OCI-LY3 (cell line): ENCODE measurements at regions not wholly inside any gene's neighbourhood (a gene's known extent, or its start where the extent isn't known, plus 50 kb on each side); places are given as distances from the start of the nearest gene placed in this dataset.

Experiments
- H2AFZ ChIP-seq: fragments of 200-600, 300-600 bp; shearing (Covaris generic); 2 replicates; pipeline ENCODE4 v1.6.0; 2014; ENCODE audit warnings: antibody characterized with exemption, low read depth, low read length
- H3K27ac ChIP-seq: fragments of 200-600, 300-600 bp; sonication (generic); 2 replicates; pipeline ENCODE4 v1.5.1; 2014; ENCODE audit warnings: mild to moderate bottlenecking, low read length, moderate library complexity, mixed read lengths
- H3K27me3 ChIP-seq: fragments of 200-600, 300-600 bp; sonication (generic); 2 replicates; pipeline ENCODE4 v1.6.1; 2014; ENCODE audit warnings: low read depth, low read length, mixed read lengths
- H3K36me3 ChIP-seq: fragments of 200-600, 300-600 bp; sonication (generic); replicated peaks from 2 replicates; pipeline ENCODE3; 2014; ENCODE audit warnings: low read depth, low read length, mixed read lengths
- H3K4me1 ChIP-seq: fragments of 300-600, 200-600 bp; sonication (generic); 2 replicates; pipeline ENCODE4 v1.6.1; 2014; ENCODE audit warnings: low read length, mixed read lengths
- H3K4me2 ChIP-seq: fragments of 200-600, 300-600 bp; sonication (generic); 2 replicates; pipeline ENCODE4 v1.6.1; 2014; ENCODE audit warnings: low read length, mixed read lengths
- H3K4me3 ChIP-seq: fragments of 300-600, 200-600 bp; sonication (generic); 2 replicates; pipeline ENCODE4 v1.5.1; 2014; ENCODE audit warnings: antibody characterized with exemption, mild to moderate bottlenecking, low read length, moderate library complexity
- H3K79me2 ChIP-seq: fragments of 300-600, 200-600 bp; shearing (Covaris generic); 2 replicates; pipeline ENCODE4 v1.6.1; 2014; ENCODE audit warnings: mild to moderate bottlenecking, low read length, mixed read lengths
- H3K9ac ChIP-seq: fragments of 300-600, 200-600 bp; shearing (Covaris generic); 2 replicates; pipeline ENCODE4 v1.6.0; 2014; ENCODE audit warnings: mild to moderate bottlenecking, low read length, moderate library complexity
- H3K9me3 ChIP-seq: fragments of 200-600, 300-600 bp; shearing (Covaris generic); 2 replicates; pipeline ENCODE4 v1.6.1; 2014; ENCODE audit warnings: low read length, mixed read lengths; ENCODE audit not compliant: insufficient read depth
- H4K20me1 ChIP-seq: fragments of 200-600, 300-600 bp; sonication (generic); 2 replicates; pipeline ENCODE4 v1.6.1; 2016; ENCODE audit warnings: low read length, mixed read lengths; ENCODE audit not compliant: insufficient read depth
- EZH2phosphoT487 ChIP-seq: fragments of 200-600 bp; shearing (Covaris generic); IDR thresholded peaks from 2 replicates; pipeline ENCODE4 v1.6.1; 2018; ENCODE audit warnings: antibody characterized with exemption, mixed run types, low read depth
- TF ChIP-seq, protein P1 (sequence below): fragments of 200-600, 300-600 bp; sonication (generic); IDR thresholded peaks from 2 replicates; pipeline ENCODE4 v1.5.1; 2014; ENCODE audit warnings: antibody characterized with exemption, low read length, low read depth

DNA sequence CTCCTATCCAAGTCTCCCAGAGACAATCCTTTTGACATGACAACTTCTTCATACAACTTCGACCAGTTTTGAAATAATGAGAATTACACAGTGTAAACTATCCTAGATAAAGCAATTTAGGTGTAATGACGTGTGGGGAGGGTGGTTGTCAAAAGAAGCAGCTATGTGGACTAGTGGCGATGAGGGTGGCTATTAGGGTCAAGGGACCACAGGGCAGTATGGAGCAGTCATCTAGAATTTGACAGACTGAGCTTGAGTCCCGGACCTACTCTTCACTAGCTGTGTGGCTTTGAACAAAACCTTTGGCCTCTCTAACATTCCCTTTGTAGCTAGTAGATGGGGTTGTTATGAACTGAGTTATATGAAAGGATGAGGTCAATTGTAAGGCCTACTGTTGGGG lies 247.1 kb downstream of the HAPSTR1 start:
- no peaks in the 10 kb centered on the region for H3K79me2 ChIP-seq
- no peaks in the 10 kb centered on the region for H3K36me3 ChIP-seq
- H3K4me3 ChIP-seq: no peak overlapping the region
- TF ChIP-seq, protein P1, sequence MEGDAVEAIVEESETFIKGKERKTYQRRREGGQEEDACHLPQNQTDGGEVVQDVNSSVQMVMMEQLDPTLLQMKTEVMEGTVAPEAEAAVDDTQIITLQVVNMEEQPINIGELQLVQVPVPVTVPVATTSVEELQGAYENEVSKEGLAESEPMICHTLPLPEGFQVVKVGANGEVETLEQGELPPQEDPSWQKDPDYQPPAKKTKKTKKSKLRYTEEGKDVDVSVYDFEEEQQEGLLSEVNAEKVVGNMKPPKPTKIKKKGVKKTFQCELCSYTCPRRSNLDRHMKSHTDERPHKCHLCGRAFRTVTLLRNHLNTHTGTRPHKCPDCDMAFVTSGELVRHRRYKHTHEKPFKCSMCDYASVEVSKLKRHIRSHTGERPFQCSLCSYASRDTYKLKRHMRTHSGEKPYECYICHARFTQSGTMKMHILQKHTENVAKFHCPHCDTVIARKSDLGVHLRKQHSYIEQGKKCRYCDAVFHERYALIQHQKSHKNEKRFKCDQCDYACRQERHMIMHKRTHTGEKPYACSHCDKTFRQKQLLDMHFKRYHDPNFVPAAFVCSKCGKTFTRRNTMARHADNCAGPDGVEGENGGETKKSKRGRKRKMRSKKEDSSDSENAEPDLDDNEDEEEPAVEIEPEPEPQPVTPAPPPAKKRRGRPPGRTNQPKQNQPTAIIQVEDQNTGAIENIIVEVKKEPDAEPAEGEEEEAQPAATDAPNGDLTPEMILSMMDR: no peak
- no peaks in the 10 kb centered on the region for H4K20me1 ChIP-seq
- no peak overlapping the region for H3K9ac ChIP-seq
- H3K4me2 ChIP-seq: no peak overlapping the region
- no peak overlapping the region for H2AFZ ChIP-seq
- H3K27me3 ChIP-seq: peaks cover 15% of the 10 kb centered on the region; the same call in 1 of the 2 replicates
- no peaks in the 10 kb centered on the region for H3K4me1 ChIP-seq
- H3K9me3 ChIP-seq: no peaks in the 10 kb centered on the region
- H3K27ac ChIP-seq: no peak overlapping the region

DNA sequence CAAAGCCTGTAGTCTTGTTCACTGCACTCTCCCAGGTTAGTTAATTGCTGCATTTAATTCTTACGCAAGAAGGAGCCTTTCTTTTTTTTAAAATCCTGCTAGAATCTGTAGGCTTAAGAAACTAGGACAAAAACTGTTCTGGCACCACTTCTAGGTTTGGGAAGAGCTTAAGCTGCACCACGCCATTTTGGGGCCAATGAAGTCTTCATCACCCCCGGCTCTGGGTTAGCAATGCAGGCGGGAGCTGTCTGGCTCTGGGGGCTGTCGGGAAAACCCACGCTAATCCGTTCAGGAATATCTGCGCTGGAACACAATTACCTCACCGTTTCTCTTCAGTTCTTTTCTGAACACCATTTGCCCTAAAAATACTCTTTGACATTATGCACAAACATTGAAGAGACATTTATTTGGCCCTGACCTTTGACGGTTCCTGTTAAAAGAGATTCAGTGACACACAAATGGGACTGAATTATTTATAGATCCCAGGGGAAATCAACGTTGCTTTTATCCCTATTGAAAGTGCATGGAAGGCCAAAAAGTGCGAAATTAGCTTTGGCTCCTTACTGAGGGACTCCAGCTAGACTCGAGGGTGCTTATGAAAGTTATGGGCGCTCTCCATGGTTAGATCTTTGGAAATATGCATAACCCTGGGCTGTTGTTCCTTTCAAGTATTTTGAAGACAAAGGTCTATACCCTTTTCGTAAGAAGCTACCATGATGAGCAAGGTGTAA lies 249.2 kb downstream of the HAPSTR1 start:
- no peak overlapping the region for H3K4me2 ChIP-seq

DNA sequence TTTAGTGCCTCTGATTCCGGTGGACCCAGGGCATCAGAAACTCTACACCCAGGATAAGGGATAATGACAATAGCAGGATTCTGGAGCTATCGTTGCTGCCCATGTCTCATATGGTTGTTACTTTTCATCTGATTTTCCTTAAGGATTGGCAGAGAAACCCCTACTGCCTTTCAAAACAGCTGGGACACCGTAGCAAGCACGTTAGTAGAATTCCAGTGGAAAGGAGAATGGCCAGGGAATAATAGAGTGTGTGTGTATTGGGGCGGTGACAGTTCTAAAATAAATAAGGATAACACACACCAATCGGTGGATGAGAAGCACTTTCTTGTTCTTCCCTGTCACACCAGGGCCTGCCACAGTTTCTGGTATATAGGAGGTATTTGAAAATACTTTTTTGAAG lies 251.8 kb downstream of the HAPSTR1 start:
- no peak overlapping the region for H3K9ac ChIP-seq

More for the DNA sequence above, 249.2 kb downstream of the HAPSTR1 start:
- no peak overlapping the region for H3K27ac ChIP-seq
- no peaks in the 10 kb centered on the region for H3K9me3 ChIP-seq
- H2AFZ ChIP-seq: no peak overlapping the region
- H4K20me1 ChIP-seq: no peaks in the 10 kb centered on the region
- H3K27me3 ChIP-seq: peaks cover 15% of the 10 kb centered on the region; the same call in 1 of the 2 replicates
- no peak overlapping the region for H3K9ac ChIP-seq
- no peaks in the 10 kb centered on the region for H3K36me3 ChIP-seq
- H3K4me3 ChIP-seq: no peak overlapping the region
- no peaks in the 10 kb centered on the region for H3K4me1 ChIP-seq
- no peak for TF ChIP-seq EZH2phosphoT487
- TF ChIP-seq, protein P1: no peak
- no peaks in the 10 kb centered on the region for H3K79me2 ChIP-seq

DNA sequence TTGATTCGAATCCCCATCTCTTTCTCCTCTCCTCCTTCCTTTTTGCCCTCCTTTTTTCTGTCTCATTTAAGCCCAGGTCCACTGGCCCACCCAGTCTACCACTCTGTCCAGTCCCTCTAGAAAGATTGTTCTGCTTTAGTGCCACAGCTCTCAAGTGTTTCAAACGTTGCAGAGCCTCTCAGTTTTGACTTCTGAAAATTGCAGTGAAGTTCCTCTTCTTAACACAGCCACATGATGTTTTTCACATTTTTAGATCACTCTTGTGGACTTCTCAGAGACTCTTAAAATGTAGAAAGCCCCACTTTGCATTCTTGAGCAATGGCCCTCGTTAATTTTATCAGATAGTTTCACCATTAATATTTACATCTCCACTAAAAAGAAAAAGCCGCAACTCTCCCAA lies 253.1 kb downstream of the HAPSTR1 start:
- H3K4me3 ChIP-seq: no peak overlapping the region
- H3K27ac ChIP-seq: no peak overlapping the region
- no peak for TF ChIP-seq EZH2phosphoT487
- TF ChIP-seq, protein P1: no peak
- no peaks in the 10 kb centered on the region for H3K36me3 ChIP-seq
- H3K9me3 ChIP-seq: no peaks in the 10 kb centered on the region
- H2AFZ ChIP-seq: no peak overlapping the region
- no peak overlapping the region for H3K9ac ChIP-seq
- no peaks in the 10 kb centered on the region for H3K79me2 ChIP-seq
- H3K27me3 ChIP-seq: peaks cover 7% of the 10 kb centered on the region; the same call in 1 of the 2 replicates
- H3K4me1 ChIP-seq: no peaks in the 10 kb centered on the region
- H3K4me2 ChIP-seq: no peak overlapping the region
- H4K20me1 ChIP-seq: no peaks in the 10 kb centered on the region

More for the DNA sequence above, 251.8 kb downstream of the HAPSTR1 start:
- no peak overlapping the region for H3K4me3 ChIP-seq
- TF ChIP-seq, protein P1: no peak
- no peak for TF ChIP-seq EZH2phosphoT487
- H3K27me3 ChIP-seq: peaks cover 11% of the 10 kb centered on the region; the same call in 1 of the 2 replicates
- H3K9me3 ChIP-seq: no peaks in the 10 kb centered on the region
- no peaks in the 10 kb centered on the region for H3K4me1 ChIP-seq
- no peak overlapping the region for H3K4me2 ChIP-seq
- H4K20me1 ChIP-seq: no peaks in the 10 kb centered on the region
- no peaks in the 10 kb centered on the region for H3K36me3 ChIP-seq
- no peaks in the 10 kb centered on the region for H3K79me2 ChIP-seq
- H2AFZ ChIP-seq: no peak overlapping the region
- no peak overlapping the region for H3K27ac ChIP-seq
